ENCODE measurements at regions not wholly inside any gene's neighbourhood (a gene's known extent, or its start where the extent isn't known, plus 50 kb on each side); places are given as distances from the start of the nearest gene placed in this dataset.

GRCh38 chr6:93746892-93747291 is 327.5 kb upstream of the EPHA7 start:
- TF ChIP-seq CTCF (IDR thresholded peaks at IDR 0.05) (no peak), EP300 (IDR thresholded peaks at IDR 0.05) (no peak), POLR2A (IDR thresholded peaks at IDR 0.05; ENCODE audit: low read length) (no peak), NFE2L2 (conservative IDR thresholded peaks at IDR 0.05; ENCODE audit: low read length) (no peak), PHF8 (IDR thresholded peaks at IDR 0.05; ENCODE audit: borderline replicate concordance, low read depth) (no peak), PBX3 (IDR thresholded peaks at IDR 0.05) (no peak), E2F6 (IDR thresholded peaks at IDR 0.05; ENCODE audit: borderline replicate concordance, low read depth) (no peak)

Measured in A549 (cell line).